Activated CD8-positive, alpha-beta T cell treated with anti-CD3 and anti-CD28 coated beads, Interleukin-2, amount 10 ng/mL, durations not matched to agents 7 days and 5 days (primary cell): ENCODE measurements at regions not wholly inside any gene's neighbourhood (a gene's known extent, or its start where the extent isn't known, plus 50 kb on each side); places are given as distances from the start of the nearest gene placed in this dataset.

Experiments used
- ATAC-seq: fragments of 150-1000 bp; cut with Tn5 transposase; one replicate; pipeline ENCODE4 v1.10.0; 2021; ENCODE audit warnings: moderate library complexity
- CTCF ChIA-PET: fragments of 350-600 bp; sonication (Branson Sonifier 250); formaldehyde crosslinking; loops from one replicate; lab custom pipeline; 2021; ENCODE audit warnings: antibody characterized with exemption; lab: Charles Lee
- POLR2A ChIA-PET: fragments of 350-600 bp; sonication (Branson Sonifier 250); formaldehyde crosslinking; loops from one replicate; lab custom pipeline; 2021; ENCODE audit warnings: antibody characterized with exemption; lab: Charles Lee
- DNase-seq: peaks from one replicate; pipeline ENCODE4 v3.0.0-alpha.2; 2020
- H3K27ac Mint-ChIP-seq: one replicate; pipeline ENCODE4 v1.8.0; 2021; ENCODE audit warnings: mild to moderate bottlenecking, mixed read lengths
- H3K27me3 Mint-ChIP-seq: one replicate; pipeline ENCODE4 v1.8.0; 2021; ENCODE audit warnings: low read depth, mixed read lengths
- H3K36me3 Mint-ChIP-seq: one replicate; pipeline ENCODE4 v1.8.0; 2021; ENCODE audit warnings: low read depth, mixed read lengths
- H3K4me1 Mint-ChIP-seq: one replicate; pipeline ENCODE4 v1.8.0; 2021; ENCODE audit warnings: low read depth, mixed read lengths
- H3K4me3 Mint-ChIP-seq: one replicate; pipeline ENCODE4 v1.8.0; 2021; ENCODE audit warnings: mild to moderate bottlenecking, mixed read lengths
- H3K9me3 Mint-ChIP-seq: one replicate; pipeline ENCODE4 v1.8.0; 2022; ENCODE audit warnings: mixed read lengths; ENCODE audit not compliant: insufficient read depth

DNA sequence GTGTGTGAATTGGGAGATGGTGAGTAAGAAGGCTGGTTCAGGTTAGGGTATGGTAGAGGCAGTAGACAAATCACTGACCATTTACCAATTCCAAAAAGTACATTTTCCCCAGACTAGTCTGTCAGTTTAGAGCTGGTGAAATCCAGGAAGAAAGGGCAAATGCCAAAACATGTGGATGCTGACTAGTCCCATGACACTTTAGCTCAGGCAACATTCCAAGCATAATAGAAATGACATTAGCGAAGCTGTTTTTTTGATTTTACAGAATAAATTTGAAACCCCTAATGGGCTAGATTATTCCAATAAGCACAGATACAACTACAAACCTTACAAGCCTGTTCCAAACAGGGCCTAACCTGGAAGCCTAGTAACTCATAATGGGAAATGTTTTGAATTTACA is 884.2 kb downstream of the FLRT2 start:
- CTCF ChIA-PET = no interaction called here
- no peak for ATAC-seq
- no peak overlapping the region for H3K4me3 Mint-ChIP-seq

DNA sequence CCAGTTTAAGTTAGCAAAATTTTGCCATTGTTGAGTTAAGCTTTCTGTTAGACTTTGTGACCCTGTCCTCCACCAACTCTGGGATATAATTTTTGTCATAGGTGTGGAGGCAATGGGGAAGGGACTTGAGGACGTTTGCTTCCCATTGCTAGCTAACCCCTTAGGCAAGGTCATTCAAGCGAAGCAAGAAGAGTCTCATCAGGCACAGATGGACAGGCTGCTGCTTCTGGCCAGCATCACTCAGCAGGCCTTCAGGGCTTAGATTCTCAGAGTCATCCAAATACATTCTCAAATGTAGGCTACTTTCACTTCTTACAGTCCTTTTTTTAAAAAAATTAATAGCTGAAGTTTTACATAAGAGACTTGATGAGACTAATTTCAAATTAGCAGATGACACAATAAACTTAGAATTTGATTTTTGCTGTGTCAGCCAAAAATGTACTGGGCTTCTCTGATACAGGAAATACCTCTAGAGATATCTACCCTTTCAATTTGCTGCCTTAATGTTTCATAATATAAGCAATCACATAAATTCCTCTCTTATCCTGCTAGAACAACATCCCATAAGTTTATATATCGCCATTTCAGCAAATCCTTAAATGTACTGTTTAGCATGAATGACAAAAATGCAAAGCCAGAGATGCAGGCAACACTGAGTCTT is 875.2 kb downstream of the FLRT2 start:
- Mint-ChIP-seq H3K27ac (no peak overlapping the region), H3K36me3 (no peaks in the 10 kb centered on the region), H3K9me3 (no peaks in the 10 kb centered on the region), H3K27me3 (no peaks in the 10 kb centered on the region), H3K4me1 (no peaks in the 10 kb centered on the region), H3K4me3 (no peak overlapping the region)
- ChIA-PET POLR2A (no interaction called here), CTCF (no interaction called here)
- ATAC-seq = no peak
- DNase-seq = no peak

More for the DNA sequence above, 884.2 kb downstream of the FLRT2 start:
- H3K9me3 Mint-ChIP-seq = no peaks in the 10 kb centered on the region
- H3K27me3 Mint-ChIP-seq = no peaks in the 10 kb centered on the region
- H3K4me1 Mint-ChIP-seq = no peaks in the 10 kb centered on the region
- H3K36me3 Mint-ChIP-seq = no peaks in the 10 kb centered on the region
- POLR2A ChIA-PET = no interaction called here
- no peak for DNase-seq
- H3K27ac Mint-ChIP-seq = no peak overlapping the region

DNA sequence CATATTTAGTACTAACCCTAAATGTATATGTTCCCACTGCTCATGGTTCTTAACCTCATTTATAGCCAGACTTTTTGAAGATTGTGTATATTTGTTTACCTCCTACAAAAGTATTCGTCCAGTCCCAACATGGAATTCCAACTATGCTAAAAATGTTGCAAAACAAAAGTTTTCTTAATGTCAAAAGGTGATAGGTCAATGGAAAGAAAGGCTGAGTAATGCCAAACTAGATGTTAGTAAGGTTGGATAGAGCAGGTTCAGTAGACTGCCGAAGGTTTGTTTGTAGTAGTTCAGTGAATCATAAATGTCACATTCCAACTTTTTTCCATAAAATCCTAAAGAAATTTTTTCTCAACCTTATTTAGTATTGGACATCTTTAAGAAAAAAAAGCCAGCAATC is 874.5 kb downstream of the FLRT2 start:
- Mint-ChIP-seq H3K36me3 (no peaks in the 10 kb centered on the region), H3K27me3 (no peaks in the 10 kb centered on the region), H3K27ac (no peak overlapping the region), H3K4me3 (no peak overlapping the region), H3K9me3 (peaks cover 3% of the 10 kb centered on the region), H3K4me1 (no peaks in the 10 kb centered on the region)
- DNase-seq (no peak), ATAC-seq (no peak)
- CTCF ChIA-PET = no interaction called here
- POLR2A ChIA-PET = no interaction called here

DNA sequence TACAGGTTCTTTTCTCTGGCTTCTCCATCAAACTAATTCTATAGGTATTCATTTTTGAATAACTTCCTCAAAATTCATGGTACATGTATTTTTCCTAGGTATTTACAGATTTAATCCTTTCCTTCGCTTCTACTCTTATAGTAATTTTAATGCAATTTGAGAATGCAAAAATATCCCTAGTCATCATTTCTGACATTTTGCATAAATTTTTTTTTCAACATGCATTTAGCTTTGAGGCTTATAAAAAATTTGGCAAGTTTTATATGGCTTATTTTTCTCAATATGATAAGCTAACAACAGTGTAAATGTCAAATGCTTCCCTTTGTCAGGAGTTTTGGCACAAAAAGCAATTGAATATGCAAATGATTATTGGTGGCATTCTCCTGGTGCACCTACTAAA is 872.6 kb downstream of the FLRT2 start:
- ATAC-seq (no peak), DNase-seq (no peak)
- CTCF ChIA-PET = no interaction called here

DNA sequence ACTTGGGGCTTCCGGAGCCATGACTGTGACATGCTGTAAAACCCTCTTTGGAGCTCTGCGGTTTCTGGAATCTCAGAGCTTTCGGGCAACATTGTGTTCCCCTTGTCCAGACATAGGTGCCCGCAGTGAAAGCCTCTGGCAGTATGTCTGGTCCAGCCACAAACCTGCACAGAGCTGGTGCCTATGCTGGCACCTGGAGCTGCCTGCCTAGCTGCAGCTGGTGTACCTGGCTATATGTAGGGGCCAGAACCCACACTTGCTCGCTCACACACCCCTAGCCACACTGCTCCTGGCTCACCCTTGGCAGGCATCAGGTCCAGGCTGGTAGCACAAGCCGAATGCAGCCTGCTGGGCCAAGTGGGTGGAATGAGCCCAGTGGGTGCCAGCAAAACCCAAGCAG is 861.1 kb downstream of the FLRT2 start:
- Mint-ChIP-seq H3K4me1 (no peaks in the 10 kb centered on the region), H3K27ac (no peak overlapping the region), H3K9me3 (no peaks in the 10 kb centered on the region), H3K4me3 (no peak overlapping the region), H3K27me3 (no peaks in the 10 kb centered on the region), H3K36me3 (no peaks in the 10 kb centered on the region)
- DNase-seq (no peak), ATAC-seq (no peak)
- ChIA-PET CTCF (no interaction called here), POLR2A (no interaction called here)

More for the DNA sequence above, 872.6 kb downstream of the FLRT2 start:
- no peaks in the 10 kb centered on the region for H3K27me3 Mint-ChIP-seq
- H3K36me3 Mint-ChIP-seq = no peaks in the 10 kb centered on the region
- no peak overlapping the region for H3K27ac Mint-ChIP-seq
- H3K4me1 Mint-ChIP-seq = no peaks in the 10 kb centered on the region
- H3K9me3 Mint-ChIP-seq = peaks cover 3% of the 10 kb centered on the region
- no peak overlapping the region for H3K4me3 Mint-ChIP-seq
- POLR2A ChIA-PET = no interaction called here

DNA sequence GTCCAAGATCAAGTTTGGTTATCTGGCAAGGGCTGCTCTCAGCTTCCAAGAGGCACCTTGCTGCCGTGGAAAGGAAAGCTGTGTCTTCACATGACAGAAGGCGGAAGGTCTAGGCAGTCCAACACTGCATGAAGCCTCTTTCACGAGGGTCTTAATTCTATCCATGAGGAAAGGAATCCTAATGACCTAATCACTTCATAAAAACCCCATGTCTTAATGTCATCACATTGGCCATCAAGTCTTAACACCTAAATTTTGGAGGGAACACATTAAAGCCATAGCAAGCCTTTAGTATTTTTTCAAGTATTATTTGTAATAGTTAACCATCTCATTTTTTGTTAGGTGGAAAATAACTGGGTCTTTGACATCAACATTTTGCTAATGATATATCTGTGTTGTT is 858.3 kb downstream of the FLRT2 start:
- Mint-ChIP-seq H3K27me3 (no peaks in the 10 kb centered on the region), H3K36me3 (no peaks in the 10 kb centered on the region), H3K4me3 (no peak overlapping the region), H3K27ac (no peak overlapping the region), H3K9me3 (no peaks in the 10 kb centered on the region), H3K4me1 (no peaks in the 10 kb centered on the region)
- CTCF ChIA-PET = no interaction called here
- DNase-seq (no peak), ATAC-seq (no peak)
- POLR2A ChIA-PET = no interaction called here

DNA sequence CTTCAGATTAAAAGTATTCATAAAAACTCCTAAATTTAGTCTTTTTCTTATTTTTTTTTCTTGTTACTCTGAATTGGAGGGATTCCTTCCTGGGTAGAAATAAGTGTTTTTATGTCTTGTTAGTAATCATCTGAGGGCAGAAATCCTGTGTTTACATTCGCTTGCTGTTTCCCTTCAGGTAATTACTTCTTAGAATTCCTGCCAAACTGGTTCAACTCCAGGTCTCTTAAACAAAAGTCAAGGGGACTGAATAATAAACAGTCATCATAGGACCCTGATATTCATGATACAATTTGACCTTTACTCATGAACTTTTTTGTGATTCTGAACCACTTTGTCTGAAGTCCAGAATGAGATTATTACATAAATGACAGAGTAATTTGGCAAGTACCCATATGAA is 843.9 kb downstream of the FLRT2 start:
- H3K36me3 Mint-ChIP-seq = no peaks in the 10 kb centered on the region
- H3K4me1 Mint-ChIP-seq = no peaks in the 10 kb centered on the region
- no peak overlapping the region for H3K27ac Mint-ChIP-seq
- CTCF ChIA-PET = no interaction called here
- no peak for DNase-seq
- no peaks in the 10 kb centered on the region for H3K27me3 Mint-ChIP-seq
- no peak for ATAC-seq
- H3K9me3 Mint-ChIP-seq = peaks cover 9% of the 10 kb centered on the region
- POLR2A ChIA-PET = no interaction called here
- H3K4me3 Mint-ChIP-seq = no peak overlapping the region

DNA sequence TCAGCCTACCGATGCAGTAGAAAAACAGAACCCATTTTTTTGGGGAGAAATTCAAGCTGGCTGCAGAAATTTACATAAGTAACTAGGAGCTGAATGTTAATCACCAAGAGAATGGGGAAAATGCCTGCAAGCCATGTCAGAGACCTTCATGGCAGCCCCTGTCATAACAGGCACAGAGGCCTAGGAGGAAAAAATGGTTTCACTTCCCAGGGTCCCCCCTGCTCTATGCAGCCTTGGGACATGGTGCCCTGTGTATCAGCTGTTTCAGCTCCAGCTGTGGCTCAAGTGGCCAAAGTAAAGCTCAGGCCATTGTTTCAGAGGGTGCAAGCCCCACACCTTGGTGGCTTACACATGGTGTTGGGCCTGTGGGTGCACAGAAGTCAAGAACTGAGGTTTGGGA is 842.5 kb downstream of the FLRT2 start:
- no peaks in the 10 kb centered on the region for H3K4me1 Mint-ChIP-seq
- POLR2A ChIA-PET = no interaction called here
- no peak for ATAC-seq
- peaks cover 9% of the 10 kb centered on the region for H3K9me3 Mint-ChIP-seq
- H3K27me3 Mint-ChIP-seq = no peaks in the 10 kb centered on the region
- DNase-seq = no peak
- CTCF ChIA-PET = no interaction called here
- H3K36me3 Mint-ChIP-seq = no peaks in the 10 kb centered on the region
- no peak overlapping the region for H3K27ac Mint-ChIP-seq
- no peak overlapping the region for H3K4me3 Mint-ChIP-seq

DNA sequence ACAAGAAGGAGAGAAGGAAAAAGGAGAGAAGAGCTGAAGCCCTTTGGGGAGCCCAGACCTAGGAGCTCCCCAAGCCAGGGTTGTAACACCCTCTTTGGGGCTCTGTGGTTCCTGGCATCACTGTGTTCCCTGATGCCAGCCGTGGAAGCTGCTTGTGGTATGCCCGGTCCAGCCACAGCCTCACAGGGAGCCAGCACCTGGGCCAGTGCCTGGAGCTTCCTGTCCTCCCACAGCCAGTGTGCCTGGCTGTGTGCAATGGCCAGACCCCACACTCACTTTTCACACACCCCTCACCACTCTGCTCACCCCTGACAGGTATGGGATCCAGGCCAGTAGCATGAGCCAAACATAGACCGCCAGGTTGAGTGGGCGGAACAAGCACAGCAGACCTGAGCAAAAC is 834.7 kb downstream of the FLRT2 start:
- ChIA-PET CTCF (interaction anchor here (1.2 kb wide), 1 partner anchor 10 kb away, joined by 3 read pairs; no protein-coding TSS in a partner anchor), POLR2A (no interaction called here)
- Mint-ChIP-seq H3K4me3 (no peak overlapping the region), H3K36me3 (no peaks in the 10 kb centered on the region), H3K27ac (no peak overlapping the region), H3K4me1 (no peaks in the 10 kb centered on the region), H3K27me3 (no peaks in the 10 kb centered on the region), H3K9me3 (no peaks in the 10 kb centered on the region)
- DNase-seq = no peak
- no peak for ATAC-seq

DNA sequence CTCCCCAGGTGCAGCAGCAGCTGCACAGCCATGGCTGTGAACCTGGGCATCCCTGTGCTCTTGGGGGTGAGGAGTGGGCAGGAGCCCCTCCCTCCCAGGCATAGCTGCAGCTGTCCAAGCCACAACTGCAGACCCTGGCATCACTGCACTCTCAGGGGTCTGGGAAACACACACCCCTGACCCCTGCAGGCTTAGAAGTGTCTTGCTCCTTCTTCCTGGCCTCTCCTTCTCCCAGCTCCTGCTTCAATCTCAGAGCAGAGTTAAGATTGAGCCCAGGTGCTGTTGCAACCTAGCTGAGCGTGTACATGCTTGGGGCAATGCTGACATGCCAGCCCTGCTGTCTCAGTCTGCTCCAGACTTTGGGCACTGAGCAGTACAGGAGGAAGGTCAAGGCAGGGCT is 833.6 kb downstream of the FLRT2 start:
- no peak overlapping the region for H3K4me3 Mint-ChIP-seq
- H3K4me1 Mint-ChIP-seq = no peaks in the 10 kb centered on the region
- no peaks in the 10 kb centered on the region for H3K36me3 Mint-ChIP-seq
- ChIA-PET POLR2A (no interaction called here), CTCF (no interaction called here)
- no peak for DNase-seq
- no peaks in the 10 kb centered on the region for H3K9me3 Mint-ChIP-seq
- H3K27me3 Mint-ChIP-seq = no peaks in the 10 kb centered on the region
- no peak overlapping the region for H3K27ac Mint-ChIP-seq
- ATAC-seq = no peak

DNA sequence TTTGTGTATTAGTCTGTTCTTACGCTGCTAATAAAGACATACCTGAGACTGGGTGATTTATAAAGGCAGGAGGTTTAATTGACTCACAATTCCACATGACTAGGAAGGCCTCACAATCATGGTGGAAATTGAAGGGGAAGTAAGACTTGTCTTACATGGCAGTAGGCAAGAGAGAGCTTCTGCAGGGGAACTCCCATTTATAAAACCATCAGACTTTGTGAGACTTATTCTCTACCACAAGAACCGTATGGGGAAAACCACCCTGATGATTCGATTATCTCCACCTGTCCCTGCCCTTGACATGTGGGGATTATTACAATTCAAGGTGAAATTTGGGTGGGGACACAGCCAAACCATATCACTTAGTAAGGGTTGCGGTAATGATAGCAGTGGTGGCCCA is 833.1 kb downstream of the FLRT2 start:
- Mint-ChIP-seq H3K4me3 (no peak overlapping the region), H3K4me1 (no peaks in the 10 kb centered on the region), H3K27me3 (no peaks in the 10 kb centered on the region), H3K36me3 (no peaks in the 10 kb centered on the region), H3K27ac (no peak overlapping the region), H3K9me3 (no peaks in the 10 kb centered on the region)
- ATAC-seq = no peak
- DNase-seq = no peak
- ChIA-PET POLR2A (no interaction called here), CTCF (no interaction called here)

DNA sequence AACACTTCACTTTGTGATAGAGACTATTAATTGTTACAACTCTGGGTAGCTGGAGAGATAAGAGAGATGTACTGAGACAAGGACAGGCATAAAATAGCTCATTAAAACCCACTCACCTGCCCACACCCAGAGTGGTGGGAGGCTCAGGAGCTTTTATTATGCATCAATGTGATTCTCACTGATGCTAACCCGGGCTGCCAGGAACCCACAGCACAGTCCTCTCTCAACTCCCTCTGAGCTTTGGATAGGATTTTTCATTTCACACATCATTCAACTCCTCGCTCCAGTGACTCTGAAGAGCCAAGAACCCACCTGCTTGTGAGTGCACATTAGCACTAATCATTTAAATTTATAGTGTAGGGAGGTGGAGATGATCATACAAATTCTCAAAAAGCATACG is 827.9 kb downstream of the FLRT2 start:
- DNase-seq (no peak), ATAC-seq (no peak)
- Mint-ChIP-seq H3K27ac (no peak overlapping the region), H3K4me3 (no peak overlapping the region), H3K4me1 (no peaks in the 10 kb centered on the region), H3K36me3 (no peaks in the 10 kb centered on the region), H3K9me3 (no peaks in the 10 kb centered on the region), H3K27me3 (no peaks in the 10 kb centered on the region)
- ChIA-PET CTCF (no interaction called here), POLR2A (no interaction called here)

DNA sequence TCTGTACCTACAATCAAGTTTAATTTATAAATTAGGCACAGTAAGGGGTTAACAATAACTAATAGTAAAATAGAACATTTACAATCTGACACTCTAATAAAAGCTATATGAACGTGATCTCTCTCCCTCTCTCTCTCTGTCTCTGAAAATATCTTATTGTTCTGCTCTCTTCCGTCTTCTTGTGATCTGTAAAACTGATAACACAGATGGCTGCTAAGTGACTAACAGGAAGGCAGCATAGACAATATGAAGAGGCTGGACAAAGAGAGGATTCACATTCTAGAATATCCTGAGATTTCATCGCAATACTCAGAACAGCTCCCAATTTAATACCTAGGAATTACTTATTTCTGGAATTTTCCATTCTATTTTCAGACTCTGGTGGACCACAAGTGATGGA is 827.2 kb downstream of the FLRT2 start:
- no peaks in the 10 kb centered on the region for H3K9me3 Mint-ChIP-seq
- H3K4me1 Mint-ChIP-seq = no peaks in the 10 kb centered on the region
- ChIA-PET POLR2A (no interaction called here), CTCF (no interaction called here)
- no peak overlapping the region for H3K27ac Mint-ChIP-seq
- no peaks in the 10 kb centered on the region for H3K27me3 Mint-ChIP-seq
- ATAC-seq (no peak), DNase-seq (no peak)
- H3K36me3 Mint-ChIP-seq = no peaks in the 10 kb centered on the region
- H3K4me3 Mint-ChIP-seq = no peak overlapping the region
